CD4-positive, alpha-beta T cell treated with Interleukin-10 for 1 hour (primary cell): ENCODE measurements at regions not wholly inside any gene's neighbourhood (a gene's known extent, or its start where the extent isn't known, plus 50 kb on each side); places are given as distances from the start of the nearest gene placed in this dataset.
"Not testable (repeated sequence)": the region's sequence is repeated elsewhere in the genome, so short reads cannot be mapped to it uniquely, and the experiment has no call there.

Experiments
- DNase-seq: peaks from one replicate; pipeline ENCODE4 v3.0.0-alpha.2; 2020

DNA sequence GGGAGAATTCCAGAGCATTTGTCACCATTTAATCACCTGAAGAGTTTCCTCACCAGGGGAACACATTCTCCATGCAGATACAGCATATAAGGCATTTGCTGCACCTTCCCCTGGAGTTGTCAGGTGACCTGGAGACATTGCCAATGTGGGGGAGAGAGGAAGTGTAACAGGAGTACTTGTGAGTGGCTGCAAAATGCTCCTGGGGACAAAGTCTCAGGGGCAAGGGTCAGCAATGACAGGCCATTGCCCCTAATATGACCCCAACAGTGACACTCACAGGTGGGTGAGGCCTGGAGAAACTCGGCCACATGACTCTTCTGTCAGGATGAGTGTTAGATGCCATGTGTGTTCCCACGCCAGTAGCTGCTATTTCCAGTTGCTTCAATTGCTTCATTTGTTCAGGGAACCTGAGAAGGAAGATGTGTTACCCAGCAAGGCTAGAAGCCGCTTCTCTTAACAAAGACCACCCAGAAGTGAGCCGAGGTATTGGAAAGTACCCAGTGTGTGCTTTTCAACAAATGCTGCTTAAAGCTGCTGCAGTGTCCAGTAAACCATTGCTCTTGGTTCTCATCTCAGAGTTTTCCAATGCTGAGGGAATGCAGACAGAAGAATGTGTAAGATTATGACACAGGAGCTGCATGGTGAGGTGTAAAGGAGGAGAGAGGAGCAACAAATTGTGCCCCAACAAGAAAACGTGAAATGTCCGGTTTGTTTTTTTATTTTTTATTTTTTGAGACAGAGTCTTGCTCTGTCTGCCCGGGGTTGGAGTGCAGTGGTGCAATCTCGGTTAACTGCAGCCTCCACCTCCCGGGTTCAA is 128.2 kb upstream of the SLC44A1 start:
- DNase-seq, result no peak

DNA sequence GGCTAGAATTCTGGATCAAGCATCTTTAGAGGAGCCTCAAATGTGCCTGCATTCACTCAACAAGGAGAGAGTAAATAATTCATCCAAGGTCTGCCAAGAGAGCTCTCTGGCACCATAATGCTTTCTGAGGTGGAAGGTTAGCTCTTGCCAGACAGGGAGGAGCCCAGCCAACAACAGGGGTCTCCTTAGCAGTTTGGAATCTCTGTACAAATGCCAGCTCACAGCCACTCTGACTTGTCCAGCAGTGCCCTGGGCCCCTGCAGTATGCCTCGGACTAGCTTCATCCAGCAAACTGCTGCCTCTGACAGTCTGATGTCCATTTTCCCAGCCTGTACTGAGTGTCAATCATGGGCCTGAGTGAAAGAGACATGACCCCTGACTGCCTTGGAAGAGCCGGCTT is 127.2 kb upstream of the SLC44A1 start:
- DNase-seq, result no peak

DNA sequence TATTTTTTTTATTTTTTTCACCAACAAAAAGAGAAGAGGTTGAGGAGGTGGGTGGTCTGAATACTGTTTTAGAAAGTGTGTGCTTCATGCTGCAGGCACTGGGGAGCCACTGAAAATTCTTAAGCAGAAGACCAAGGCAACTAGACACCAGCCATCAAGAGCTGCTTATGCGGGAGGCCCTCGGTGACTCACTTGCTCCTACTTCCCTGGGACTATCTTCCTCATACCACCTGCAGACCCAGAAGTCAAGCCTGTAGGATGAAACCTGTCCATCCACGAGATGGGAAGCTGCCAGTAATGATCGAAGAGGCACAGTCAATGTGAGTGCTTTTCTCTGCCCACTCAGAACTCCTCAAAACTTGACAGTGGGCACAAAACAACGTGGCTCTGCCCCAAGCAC is 125.8 kb upstream of the SLC44A1 start:
- no peak for DNase-seq

DNA sequence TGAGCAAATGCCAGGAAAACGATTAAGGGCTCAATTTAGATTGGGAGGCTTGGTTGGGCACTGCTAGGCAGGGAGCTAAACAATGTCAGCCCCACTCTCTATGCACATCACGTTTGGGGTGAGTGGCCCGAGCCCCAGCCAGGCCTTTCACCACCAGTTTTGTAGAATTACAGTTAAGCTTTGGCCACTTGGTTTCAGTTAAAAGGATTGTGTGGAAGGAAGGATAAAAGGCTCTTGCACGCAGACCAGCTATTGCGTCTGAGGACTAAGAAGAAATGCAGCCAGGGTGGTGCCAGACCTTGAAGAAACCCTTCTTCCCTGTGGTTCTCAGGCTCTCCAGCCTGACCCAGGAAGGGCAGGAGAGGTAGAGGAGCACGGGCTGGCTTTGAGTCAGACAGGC is 125.3 kb upstream of the SLC44A1 start:
- DNase-seq, result no peak

DNA sequence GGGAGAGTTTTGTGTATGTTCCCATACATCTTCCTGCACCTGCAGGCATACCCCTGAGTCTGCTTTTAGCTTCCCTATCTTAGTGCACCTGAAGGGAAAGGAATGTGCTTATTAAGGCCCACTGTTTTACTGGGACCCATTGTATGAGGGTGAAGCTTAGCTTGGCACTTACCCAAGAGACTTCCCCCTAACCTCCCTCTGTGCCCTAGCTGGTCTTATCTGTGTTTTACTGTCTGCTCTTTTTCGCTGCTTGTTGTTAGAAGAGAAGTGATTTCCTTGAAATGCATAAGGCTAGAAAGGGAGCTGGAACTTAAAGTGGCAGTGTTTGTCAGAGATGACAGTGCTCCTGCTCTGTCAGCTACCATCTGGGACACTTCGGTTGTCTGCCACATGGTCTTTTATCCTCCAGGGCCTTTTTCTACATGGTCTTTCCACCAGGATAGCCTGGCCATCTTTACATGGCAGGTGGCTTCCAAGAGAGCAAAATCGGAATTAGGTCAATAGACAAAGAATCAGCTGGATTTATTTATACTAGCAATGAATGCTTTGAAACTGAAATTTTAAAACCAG is 122.5 kb upstream of the SLC44A1 start:
- no peak for DNase-seq

DNA sequence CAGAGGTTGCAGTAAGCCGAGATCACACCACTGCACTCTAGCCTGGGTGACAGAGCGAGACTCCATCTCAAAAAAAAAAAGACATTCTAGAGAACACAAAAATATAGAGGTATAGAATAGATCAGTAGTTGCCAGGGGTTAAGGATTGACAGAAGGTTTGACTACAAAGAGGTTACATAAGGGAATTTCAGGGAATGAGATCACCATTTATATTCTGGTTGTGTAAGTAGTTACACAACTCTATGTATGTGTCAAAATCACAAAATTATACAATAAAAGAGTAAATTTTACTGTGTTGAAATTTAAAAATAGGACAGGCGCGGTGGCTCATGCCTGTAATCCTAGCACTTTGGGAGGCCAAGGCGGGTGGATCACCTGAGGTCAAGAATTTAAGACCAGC is 119.9 kb upstream of the SLC44A1 start:
- DNase-seq, result not testable (repeated sequence)

DNA sequence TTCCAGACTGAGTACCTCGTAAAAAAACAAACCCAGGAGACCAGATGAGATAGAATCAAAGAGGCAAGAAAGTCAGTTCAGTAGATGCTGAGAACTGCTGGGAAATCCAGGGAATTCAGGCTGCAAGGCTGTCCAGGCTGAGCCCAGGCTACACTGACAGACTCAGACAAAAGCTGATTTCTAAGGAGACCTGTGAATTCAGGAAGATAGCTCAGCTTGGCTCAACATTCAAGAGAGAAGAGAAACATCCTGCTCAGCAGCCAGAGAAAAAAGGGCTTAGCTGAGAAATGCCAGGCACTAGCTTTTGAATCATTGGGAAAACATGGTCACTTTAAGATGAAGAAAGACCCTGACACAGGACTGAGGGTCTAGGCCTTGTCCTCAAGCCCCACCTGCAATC is 118.2 kb upstream of the SLC44A1 start:
- no peak for DNase-seq

DNA sequence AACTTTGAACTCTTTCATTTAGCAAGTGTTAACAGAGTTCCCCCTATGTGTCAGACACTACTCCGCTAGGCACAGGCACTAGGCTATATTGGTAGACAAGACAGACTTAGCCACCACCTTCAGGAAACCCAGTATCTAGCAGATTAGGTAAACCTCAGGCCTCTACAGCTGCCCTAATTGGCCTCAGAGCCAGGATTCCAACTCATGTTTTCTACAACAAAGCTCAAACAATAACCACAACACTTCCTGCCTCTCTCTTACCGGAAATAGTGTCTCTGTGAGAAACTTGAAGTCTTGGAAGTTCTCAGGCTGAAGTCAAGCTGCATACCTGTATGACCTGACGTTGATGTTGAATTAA is 116.6 kb upstream of the SLC44A1 start:
- DNase-seq, result peak; percentile 84

DNA sequence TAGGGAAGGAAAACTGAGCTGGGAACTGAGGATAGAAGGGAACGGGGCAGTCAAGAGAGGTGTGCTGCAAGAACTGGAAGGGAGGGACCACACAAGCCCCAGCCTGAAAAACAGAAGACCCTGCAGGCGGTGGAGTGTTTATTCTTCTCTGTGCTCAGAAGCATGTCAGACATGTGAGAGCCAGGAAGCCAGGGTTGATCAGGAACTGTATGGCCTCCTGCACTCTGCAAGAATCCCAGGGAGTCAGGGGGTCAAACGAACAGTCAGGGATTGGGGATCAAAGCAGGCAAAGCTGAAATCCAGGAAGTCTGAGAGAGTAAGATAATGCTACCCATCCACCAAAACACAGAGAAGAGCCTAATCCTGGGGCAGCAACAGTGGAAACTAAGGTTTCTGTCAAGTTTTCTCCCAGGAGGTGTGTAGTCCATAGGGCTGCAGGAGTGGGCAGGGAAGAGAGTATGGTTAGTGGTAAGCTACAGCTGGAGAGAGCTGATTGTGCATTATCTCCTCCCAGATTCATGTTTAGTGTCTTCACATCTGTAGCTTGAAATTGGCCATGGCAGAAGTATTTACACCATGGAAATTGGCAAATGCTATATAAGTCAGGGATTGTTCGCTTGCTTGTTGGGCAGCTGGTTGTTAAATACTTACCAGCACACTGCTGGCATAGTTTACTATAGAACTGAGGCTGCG is 115.4 kb upstream of the SLC44A1 start:
- no peak for DNase-seq

DNA sequence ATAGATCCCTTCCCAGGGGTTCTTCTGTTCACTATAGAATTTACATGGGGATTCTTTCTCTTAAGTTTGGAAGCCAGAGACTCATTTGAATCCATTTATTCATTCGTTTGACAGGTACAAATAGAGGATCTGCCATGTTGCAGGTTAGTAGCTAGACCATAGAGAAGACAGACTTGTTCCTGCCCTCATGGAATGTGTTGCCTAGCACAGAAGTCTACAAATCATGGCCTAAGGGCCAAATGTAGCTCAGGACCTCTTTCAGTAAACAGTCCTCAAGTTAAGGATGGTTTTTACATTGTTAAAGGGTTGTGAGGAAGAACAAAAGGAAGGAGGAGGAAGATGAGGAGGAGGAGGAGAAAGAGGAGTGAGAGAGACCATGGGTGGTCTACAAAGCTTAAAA is 114.7 kb upstream of the SLC44A1 start:
- no peak for DNase-seq

DNA sequence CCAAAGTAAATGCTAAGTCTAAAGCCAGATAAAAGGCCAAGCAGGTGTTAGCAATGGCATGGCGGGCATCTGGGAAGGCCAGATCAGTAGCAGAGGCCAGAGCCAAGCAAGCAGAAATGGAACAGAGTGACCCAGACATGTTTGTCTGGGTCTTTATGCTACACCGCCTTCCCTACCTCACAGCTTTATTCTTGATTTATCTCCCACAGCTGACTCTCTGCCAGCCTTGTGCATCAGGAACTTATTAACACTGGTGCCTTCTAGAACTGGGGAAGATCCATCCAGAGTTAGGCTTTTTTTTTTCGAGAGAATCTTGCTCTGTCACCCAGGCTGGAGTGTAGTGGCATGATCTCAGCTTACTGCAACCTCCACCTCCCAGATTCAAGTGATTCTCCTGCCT is 112.5 kb upstream of the SLC44A1 start:
- DNase-seq, result no peak

DNA sequence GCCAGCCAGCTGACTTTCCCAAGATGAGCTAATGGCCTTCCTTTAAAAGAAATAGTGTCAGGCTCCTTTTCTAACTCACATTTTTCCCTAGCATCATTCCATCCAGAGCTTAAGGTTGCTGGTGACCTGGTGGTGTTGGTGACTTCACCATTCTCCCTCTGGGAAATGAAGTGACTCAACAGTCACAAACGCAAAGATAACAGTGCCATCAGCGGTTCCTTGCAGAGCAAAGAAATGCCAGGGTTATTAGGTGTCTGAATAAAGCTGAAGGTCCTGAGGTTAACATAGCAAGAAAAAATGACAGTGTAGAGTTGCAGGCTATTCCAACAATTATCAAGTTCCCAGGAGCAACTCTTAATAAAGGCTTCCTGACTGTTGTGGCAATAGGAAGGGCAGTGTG is 111.8 kb upstream of the SLC44A1 start:
- no peak for DNase-seq

DNA sequence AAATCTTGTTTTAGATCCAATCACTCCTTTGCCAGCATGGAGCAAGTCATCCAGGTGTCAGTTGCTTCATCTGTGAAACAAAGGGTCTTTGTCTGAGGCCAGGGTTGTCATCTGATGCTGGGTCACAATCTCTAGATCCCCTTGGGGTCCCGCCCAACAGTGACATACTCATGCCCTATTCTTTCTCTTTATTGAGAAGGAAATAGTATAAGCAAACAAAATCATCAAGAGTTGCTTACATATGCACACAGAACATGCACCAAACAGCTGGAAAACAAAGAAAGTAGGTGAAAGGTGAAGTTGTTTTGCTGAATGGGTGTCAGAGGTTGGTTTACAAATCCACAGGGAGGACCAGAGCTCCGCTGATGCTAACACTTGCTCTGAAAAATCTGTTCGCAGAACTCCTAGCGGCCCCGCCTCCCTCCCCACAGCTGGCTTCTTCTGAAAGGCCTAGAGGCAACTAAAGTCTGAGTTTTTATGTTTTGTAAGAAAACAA is 106.1 kb upstream of the SLC44A1 start:
- DNase-seq, result no peak

DNA sequence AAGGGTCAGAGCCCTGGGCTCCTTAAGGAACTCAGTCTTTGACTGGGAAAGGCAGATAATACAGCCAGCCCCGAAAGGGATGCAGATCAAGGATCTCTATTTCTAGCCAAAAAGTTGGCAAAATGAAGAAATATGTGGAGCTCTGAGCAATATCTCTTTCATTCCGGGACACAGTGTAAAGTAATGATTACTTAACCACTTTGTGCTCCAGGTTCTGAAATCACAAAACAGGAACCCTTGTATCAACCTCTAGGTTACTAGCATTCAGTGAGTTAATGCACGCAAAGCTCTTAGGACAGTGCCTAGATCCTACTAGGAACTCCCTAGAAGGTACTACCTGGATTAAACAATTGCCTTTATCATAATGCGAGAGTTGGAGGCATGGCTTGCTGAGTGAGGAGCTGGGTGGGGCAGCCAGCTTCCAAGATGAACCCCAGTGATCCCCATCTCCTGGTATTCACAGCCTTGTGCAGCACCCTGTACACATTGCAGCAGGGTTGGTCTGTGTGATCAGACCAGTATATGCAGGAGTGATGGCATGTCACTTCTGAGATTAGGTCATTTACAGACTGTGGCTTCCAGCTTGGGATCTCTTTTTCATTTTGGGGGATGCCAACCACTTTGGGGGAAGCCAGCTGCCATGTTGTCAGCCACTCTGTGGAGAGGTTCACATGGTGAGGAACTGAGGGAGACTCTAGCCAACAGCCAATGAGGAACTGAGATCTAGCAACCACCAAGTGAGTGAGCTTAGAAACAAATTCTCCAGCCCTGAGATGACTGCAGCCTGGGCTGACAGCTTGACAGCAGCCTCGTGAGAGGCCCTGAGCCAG is 103.1 kb upstream of the SLC44A1 start:
- DNase-seq, result no peak

DNA sequence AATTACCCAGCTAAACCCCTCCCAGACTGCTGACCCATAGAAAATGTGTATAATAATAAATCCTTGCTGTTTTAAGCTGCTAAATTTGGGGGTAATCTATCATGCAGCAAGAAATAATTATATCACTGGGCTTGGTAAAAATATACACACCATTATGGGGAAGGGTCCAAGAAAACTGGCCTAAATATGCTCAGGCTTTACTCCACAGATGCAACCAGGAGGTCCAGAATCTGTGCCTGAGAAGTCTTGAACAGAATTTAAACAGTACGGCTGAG is 102.5 kb upstream of the SLC44A1 start:
- DNase-seq, result no peak

DNA sequence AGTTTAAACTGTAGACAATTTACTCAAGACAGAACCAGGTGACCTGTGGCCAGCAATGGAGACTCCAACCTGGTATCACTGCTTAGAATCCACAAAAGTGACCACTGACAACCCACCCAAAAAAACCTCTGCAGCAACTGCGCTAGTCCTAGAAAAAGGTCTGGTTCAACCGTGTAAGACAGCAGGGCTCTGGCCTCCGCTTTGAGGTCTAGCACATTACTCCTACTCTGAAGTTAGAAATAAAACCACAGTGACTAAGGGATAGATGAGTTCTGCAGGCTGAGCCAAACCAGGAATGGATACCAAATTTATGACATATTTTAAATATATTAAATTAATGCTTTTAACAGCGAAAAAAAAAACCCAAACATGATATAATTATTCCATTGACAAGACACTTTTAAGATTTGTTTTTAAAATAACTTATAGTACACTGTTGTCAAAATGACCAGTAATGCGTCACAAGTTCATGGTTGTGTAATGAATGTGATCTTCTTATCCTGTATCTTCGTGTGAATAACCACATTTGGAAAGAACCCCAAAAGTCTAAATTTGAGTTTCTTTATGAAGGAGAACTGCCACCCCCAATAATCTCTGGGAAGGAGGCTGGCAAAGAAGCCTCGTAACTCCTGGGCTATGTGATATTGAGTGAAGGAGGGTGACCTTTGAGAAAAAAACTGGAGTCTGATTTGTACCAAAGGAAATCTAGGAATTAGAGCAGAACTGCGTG is 101.9 kb upstream of the SLC44A1 start:
- no peak for DNase-seq

DNA sequence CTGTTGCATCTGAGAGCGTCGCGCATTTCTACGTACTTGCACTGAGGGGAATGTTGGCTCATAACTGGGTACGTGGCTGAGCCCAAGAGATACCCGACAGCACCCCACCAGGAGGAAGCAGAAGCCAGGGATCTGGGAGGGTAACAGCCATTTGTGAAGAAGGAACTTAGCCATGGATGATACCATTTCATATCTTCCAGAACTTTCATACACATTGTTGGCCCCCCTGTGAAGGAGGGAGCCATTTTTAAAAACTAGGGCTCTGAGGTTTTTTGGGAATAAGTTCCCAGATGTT is 101.4 kb upstream of the SLC44A1 start:
- DNase-seq, result no peak

DNA sequence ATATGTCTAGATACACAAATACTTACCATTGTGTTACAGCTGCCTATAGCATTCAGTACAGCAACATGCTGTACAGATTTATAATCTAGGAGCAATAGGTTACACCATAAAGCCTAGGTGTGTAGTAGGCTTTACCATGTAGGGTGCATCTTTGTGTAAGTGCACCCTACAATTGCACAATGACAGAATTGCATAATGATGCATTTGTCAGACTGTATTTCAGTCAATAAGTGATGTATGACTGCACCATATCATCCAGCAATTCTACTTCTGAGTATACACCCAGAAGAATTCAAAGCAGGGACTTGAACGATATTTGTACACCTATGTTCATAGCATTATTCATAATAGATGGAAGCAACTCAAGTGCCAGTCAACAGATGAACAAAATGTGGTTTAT is 100.4 kb upstream of the SLC44A1 start:
- no peak for DNase-seq

DNA sequence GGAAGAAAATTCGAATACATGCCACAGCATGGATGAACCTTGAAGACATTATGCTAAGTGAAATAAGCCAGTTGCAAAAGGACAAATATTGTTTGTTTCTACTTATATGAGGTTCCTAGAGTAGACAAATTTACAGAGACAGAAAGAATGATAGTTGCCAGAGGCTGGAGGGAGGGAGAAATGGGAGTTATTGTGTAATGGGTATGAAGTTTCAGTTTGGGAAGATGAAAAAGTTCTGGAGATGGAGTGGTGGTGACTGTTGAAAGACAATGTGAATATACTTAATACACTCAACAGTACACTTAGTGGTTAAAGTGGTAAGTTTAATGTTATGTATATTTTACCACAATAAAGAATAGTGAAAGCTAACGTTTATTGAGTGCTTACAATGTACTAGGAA is 99.6 kb upstream of the SLC44A1 start:
- DNase-seq, result no peak

DNA sequence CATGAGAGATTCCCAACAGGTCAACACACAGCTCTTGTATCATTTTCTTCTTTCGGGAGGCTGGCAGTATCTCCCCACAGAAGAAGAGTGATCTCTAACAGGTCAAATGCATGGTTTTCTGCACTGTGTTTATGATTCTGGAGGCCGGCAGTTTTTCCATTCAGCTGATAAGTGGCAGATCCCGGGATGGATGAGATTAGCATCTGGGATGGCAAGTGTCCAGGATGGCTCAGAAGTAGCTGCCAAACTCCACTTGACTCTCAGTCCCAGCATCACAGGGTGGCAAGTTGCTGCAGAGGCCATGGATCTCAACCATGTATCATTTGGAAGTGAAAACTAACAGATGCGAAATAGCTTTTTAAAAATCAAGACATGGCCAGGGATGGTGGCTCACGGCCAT is 97.8 kb upstream of the SLC44A1 start:
- DNase-seq, result no peak

DNA sequence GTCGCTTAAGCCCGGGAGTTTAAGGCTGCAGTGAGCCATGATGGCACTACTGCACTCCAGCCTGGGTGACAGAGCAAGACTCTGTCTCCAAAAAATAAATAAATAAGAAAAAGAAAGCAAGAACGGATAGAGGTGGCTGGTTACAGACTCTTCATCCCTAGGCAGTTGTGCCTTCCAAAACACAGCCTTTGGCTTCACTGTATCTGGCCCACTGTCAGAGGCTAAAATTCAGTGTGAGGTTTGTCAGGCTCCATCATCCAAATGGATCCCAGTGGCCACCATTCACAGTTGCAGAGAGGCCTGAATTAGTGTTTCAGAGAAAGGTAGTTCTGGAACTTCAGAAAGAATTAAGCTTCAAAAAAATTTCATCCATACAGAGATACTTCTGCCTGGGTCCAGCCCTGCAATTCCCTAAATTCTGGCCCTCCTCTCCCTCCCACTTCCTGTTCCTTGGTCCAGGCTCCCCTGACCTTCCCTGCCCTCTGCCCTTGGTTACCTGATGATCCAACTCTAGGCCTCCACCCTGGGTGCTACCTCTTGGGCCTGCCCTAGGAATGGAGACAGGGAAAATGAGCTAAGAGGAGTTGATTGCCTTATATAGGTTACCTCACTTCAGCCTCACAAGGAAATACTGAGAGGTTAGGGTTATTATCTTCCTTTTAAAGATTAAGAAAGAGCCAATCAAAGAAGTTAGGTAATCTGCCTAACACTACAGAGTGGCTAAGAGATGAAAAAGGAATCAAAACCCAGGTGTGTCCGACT is 97.2 kb upstream of the SLC44A1 start:
- DNase-seq, result no peak

DNA sequence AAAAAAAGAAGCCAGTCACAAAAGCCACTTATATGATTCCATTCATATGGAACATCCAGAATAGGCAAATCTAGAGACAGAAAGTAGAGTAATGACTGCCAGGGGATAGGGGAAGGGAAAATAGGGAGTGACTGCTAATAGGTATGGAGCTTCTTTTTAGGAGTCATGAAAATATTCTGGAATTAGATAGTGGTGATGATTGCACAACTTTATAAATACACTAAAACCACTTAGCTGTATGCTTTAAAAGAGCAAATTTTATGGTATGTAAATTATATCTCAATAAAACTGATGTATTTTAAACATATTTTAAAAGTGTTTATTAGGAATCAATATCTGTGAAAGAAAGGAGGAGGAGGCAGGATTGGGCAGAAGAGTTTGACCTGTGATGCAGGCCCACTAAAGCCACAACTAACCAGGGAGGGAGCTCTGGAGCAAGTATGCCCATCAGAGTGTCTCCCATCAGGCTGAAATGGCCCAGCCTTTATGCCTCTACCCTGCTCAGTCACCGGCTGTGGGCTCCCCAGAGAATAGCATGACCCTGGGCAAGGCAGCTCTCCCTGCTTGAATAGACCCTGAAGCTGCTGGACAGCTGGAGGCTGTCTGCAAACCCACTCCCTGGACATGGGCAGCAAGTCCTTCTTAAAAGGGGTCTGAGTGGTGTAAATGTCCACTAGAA is 96.0 kb upstream of the SLC44A1 start:
- DNase-seq, result no peak
